Ishikawa (cell line): ENCODE measurements at regions not wholly inside any gene's neighbourhood (a gene's known extent, or its start where the extent isn't known, plus 50 kb on each side); places are given as distances from the start of the nearest gene placed in this dataset.

Experiments
- CEBPB ChIP-seq: IDR thresholded peaks from 2 replicates; pipeline ENCODE4 v1.6.1; 2012
- CREB1 ChIP-seq: IDR thresholded peaks from 2 replicates; pipeline ENCODE4 v1.6.1; 2012; ENCODE audit warnings: low read depth
- EGR1 ChIP-seq: IDR thresholded peaks from 2 replicates; pipeline ENCODE4 v1.6.1; 2012
- EP300 ChIP-seq: IDR thresholded peaks from 2 replicates; pipeline ENCODE4 v1.6.1; 2012; ENCODE audit warnings: borderline replicate concordance
- NFIC ChIP-seq: IDR thresholded peaks from 2 replicates; pipeline ENCODE4 v1.6.1; 2012
- RAD21 ChIP-seq: IDR thresholded peaks from 2 replicates; pipeline ENCODE4 v1.6.1; 2012; ENCODE audit warnings: low read depth
- TAF1 ChIP-seq: IDR thresholded peaks from 2 replicates; pipeline ENCODE4 v1.6.1; 2012; ENCODE audit warnings: low read depth, mild to moderate bottlenecking
- TCF12 ChIP-seq: IDR thresholded peaks from 2 replicates; pipeline ENCODE4 v1.6.1; 2012; ENCODE audit warnings: low read depth
- YY1 ChIP-seq: IDR thresholded peaks from 2 replicates; pipeline ENCODE4 v1.6.1; 2012; ENCODE audit warnings: low read depth
- TF ChIP-seq, protein P1 (sequence below): IDR thresholded peaks from 2 replicates; pipeline ENCODE4 v1.6.1; 2012; ENCODE audit warnings: low read depth, mild to moderate bottlenecking
- TF ChIP-seq, protein P2 (sequence below): IDR thresholded peaks from 2 replicates; pipeline ENCODE4 v1.6.1; 2012

GRCh38 chr7:68613897-68614296 is 984.4 kb upstream of the AUTS2 start:
- TF ChIP-seq EP300, result no peak
- no peak for TF ChIP-seq CEBPB
- TF ChIP-seq, protein P1, sequence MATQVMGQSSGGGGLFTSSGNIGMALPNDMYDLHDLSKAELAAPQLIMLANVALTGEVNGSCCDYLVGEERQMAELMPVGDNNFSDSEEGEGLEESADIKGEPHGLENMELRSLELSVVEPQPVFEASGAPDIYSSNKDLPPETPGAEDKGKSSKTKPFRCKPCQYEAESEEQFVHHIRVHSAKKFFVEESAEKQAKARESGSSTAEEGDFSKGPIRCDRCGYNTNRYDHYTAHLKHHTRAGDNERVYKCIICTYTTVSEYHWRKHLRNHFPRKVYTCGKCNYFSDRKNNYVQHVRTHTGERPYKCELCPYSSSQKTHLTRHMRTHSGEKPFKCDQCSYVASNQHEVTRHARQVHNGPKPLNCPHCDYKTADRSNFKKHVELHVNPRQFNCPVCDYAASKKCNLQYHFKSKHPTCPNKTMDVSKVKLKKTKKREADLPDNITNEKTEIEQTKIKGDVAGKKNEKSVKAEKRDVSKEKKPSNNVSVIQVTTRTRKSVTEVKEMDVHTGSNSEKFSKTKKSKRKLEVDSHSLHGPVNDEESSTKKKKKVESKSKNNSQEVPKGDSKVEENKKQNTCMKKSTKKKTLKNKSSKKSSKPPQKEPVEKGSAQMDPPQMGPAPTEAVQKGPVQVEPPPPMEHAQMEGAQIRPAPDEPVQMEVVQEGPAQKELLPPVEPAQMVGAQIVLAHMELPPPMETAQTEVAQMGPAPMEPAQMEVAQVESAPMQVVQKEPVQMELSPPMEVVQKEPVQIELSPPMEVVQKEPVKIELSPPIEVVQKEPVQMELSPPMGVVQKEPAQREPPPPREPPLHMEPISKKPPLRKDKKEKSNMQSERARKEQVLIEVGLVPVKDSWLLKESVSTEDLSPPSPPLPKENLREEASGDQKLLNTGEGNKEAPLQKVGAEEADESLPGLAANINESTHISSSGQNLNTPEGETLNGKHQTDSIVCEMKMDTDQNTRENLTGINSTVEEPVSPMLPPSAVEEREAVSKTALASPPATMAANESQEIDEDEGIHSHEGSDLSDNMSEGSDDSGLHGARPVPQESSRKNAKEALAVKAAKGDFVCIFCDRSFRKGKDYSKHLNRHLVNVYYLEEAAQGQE, result no peak
- TF ChIP-seq YY1, result no peak
- TF ChIP-seq CREB1, result no peak
- TF ChIP-seq EGR1, result no peak
- no peak for TF ChIP-seq RAD21
- no peak for TF ChIP-seq TAF1
- no peak for TF ChIP-seq NFIC
- TF ChIP-seq, protein P2, sequence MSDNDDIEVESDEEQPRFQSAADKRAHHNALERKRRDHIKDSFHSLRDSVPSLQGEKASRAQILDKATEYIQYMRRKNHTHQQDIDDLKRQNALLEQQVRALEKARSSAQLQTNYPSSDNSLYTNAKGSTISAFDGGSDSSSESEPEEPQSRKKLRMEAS, result no peak
- TF ChIP-seq TCF12, result no peak
